Midbrain (tissue), 1 donor: ENCODE measurements at regions not wholly inside any gene's neighbourhood (a gene's known extent, or its start where the extent isn't known, plus 50 kb on each side); places are given as distances from the start of the nearest gene placed in this dataset.

ENCODE experiments used
- DNase-seq: peaks from one replicate; lab custom pipeline; 2025; lab: John Stamatoyannopoulos, UW

DNA sequence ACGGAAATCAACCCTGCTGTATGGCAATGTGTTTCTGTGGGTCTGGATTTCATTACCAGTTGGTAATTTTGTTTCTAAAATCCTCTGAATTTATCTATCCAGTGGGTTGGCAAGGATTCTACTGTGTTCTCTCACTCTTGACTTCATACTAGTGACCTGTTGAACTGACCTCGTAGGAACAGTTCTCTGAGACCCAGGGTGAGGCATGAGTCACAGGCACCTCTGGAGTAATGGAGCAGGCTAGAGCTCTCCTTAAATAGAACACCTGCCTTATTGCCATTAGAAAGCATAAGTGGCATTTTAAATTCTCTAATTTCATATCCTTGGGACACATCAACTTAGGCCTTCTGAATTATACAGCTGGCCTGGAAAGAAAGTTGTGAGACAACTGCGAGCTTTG is 258.3 kb upstream of the NAV3 start:
- no peak for DNase-seq

- DNase-seq = no peak
These were observed 258.9 kb upstream of the NAV3 start for GRCh38 chr12:77571768-77572167.

DNA sequence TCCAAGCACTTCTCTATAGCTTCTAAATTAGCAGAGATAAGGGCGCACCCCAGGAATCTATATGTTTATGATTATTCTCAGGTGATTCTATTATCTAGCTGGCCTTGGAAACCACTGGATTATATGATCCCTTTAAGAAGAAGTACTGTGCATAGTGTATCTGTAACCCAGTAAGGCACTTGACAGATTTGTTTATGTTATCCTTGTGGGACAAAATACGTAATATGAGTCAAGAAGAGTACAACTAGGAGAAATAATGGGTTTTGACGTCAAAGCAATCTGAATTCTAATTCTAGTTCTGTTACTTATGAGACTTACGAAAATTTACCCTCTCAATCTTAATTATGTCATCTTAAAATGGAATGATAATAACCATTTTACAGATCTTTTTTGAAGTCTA is 259.6 kb upstream of the NAV3 start:
- no peak for DNase-seq

GRCh38 chr12:77569876-77570275 is 260.8 kb upstream of the NAV3 start:
- DNase-seq = no peak

DNA sequence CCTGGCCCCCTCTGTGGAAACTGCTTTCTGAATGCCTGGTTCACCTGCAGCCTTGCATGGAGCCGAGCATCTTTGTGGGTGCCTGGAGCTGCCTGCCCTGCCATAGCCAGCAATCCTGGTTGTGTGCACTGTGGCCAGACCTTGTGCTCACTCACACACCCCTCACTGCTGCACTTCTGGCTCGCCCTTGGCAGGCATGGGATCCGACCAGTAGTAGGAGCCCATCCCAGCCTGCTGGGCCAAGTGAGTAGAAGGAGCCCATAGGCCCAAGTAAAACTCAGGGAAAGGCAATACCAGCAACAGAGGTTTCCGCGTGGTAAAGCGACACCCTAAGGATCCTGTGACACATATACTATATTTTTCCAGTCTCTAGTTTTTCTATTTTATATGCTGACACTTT is 270.0 kb upstream of the NAV3 start:
- no peak for DNase-seq

DNA sequence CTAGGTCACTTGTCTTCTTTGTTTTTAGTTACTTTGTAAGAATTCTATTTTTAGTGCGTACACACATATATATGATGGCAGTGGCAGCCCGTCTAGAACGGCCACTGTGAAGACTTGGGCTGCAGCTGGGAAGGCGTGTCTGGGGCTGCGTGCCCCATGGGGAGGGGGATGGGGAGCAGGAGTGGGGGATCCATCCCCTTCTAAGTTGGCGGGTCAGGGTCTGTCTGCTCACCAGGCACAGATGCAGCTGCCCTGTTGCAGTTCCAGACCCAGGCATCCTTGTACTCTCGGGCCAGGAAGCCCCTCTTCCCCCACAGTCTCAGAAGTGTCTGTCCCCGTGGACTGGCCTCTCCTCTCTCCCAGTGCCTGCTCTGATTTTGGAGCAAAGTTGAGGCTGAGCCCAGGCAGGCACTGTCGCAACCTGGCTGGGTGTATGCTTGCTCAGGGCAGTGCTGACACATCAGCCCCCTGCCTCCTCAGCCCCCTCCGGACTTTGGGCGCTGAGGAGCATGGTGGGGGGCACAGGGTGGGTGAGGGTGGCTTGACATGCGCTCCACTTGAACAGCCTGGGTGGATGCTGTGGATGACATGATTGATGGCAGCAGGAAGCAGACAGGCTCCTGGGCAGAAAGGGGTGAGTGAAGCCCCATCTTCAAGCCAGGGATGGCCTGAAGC is 271.2 kb upstream of the NAV3 start:
- no peak for DNase-seq

- DNase-seq = no peak
These were observed 275.6 kb upstream of the NAV3 start for GRCh38 chr12:77555074-77555473.

DNA sequence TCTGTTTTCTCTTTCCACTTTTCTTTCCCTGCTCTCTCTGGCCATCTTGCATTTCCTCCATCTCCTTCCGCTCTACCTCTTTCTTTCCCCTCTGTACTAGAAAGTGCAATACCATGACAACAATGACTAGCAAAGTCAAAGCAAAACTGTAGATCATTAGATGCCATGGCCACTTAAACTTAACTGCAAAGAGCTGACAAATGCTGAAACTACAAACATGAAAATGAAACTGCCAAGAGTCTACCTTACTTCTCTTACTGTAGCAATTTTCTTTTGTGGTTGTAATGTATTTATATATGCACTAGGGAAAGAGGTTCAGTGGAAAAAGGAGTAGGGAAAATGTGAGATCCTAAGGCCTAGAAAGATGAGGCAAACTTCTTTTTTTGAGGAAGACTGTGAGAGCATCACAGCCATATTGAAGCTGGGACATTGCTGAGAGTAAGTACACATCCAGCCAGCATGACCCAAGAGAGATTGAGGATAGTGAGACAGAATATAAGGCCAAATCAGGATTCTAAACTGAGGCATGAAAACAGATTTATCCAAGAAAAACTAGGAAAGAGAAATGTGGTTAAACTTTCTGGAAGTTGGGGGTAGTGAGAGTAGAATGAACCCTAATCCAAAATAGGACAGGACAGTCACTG is 276.6 kb upstream of the NAV3 start:
- DNase-seq = no peak

DNA sequence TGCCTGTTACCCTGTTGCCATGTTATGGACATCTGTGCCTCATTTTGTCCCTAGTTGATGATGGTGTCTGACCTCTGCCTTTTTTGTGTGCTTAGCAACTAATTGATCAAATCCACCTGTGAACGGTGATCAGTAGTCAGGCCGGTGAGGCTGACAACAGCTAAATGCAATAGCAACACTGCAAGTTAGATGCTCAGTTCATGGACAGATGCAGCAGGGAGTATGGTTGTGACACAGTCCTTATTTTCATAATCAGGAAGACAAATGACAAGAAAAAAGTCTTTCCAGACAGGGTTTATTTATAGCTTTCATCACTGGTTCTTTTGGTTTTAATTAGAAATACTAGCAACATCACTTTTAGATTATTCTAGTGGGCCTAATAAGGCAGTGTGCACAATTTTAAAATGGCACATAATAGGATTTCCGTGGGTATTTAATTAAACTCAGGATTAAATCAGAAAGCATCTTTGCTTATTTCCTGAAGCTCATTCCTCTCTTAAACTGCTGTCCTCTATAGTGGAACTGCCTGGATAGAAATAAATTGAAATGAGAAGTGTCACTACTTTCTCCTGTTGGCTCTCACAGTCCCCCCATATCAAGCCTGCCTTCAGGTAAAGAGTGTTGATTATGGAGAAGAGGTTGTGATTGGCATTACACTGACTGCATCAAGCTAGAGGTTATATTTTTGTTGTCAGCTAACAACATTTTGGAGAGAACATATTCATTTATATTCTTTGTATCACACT is 281.1 kb upstream of the NAV3 start:
- no peak for DNase-seq

DNA sequence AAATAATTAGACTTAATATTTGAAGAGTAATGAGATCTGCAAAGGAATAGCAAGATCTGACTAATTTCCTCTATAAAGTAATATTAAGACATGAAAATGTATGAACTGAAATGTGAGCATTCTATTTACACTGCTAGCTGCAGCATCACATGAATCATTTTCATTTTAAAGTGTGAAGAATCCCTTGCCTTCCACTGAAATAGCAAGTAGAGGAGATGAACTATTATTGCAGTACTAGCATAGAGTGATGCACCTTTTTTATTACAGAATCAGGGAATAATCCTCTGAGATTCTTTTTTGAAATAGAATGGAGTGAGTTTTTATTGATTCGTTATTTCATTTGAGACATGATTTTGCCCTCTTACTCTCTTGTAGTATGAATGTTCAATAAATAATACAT is 281.9 kb upstream of the NAV3 start:
- DNase-seq = no peak

DNA sequence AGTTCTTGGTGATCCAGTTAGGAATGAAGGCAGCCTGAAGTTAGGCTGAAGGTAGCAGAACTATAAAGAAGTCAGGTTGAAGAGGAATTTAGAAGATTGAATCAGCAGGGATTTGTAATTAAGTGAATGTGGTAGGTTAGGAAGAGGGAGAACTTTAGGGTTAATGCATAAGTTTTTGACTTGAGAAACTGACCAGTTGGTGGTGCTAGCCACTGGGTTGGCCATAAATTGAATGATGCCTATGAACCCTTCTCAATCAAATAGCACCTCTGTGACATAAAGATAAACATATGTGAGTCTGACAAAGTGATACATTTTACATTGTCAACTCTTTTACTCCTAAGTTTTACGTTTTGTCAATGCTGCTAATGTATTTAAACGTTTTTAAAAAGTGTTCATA is 290.6 kb upstream of the NAV3 start:
- no peak for DNase-seq

DNA sequence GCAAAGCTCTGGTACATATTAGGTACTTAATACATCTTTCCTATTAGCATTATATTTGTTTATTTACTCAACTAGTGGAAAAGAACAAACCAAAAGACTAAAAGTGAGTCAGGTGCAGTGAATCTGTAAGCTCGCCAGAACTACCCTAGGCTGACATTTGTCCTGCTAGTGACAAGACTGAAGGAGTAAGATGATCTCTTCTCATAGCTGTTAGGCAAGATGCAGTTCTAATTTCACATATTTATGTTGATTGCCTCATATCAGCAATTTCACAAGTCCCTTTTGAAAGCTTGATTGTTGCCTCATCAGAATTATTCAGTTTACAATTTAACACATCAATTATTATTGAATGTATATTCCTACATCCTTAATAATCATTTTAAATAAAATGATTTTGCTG is 293.0 kb upstream of the NAV3 start:
- DNase-seq = no peak

- no peak for DNase-seq
These were observed 295.0 kb upstream of the NAV3 start for GRCh38 chr12:77535734-77536133.

- DNase-seq = no peak
These were observed 298.8 kb upstream of the NAV3 start for GRCh38 chr12:77531912-77532311.

DNA sequence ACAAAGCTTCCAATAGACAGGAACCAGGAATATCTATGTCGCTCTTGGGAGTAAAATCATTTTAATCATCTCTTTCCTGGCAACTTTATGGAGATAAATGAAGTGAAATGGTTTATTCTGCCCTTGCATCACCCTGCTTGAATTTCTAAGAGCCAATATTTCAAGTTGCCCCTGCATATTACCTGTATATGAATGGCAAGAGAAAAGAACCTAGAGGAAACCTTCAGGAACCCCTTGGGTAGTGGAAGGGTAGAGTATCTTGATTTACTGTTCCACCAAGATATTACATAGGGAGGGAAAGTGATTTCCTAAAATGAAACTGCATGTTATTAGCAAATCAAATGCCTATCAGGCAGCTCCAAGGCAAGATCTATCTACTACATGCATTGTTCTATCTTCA is 308.4 kb upstream of the NAV3 start:
- no peak for DNase-seq

DNA sequence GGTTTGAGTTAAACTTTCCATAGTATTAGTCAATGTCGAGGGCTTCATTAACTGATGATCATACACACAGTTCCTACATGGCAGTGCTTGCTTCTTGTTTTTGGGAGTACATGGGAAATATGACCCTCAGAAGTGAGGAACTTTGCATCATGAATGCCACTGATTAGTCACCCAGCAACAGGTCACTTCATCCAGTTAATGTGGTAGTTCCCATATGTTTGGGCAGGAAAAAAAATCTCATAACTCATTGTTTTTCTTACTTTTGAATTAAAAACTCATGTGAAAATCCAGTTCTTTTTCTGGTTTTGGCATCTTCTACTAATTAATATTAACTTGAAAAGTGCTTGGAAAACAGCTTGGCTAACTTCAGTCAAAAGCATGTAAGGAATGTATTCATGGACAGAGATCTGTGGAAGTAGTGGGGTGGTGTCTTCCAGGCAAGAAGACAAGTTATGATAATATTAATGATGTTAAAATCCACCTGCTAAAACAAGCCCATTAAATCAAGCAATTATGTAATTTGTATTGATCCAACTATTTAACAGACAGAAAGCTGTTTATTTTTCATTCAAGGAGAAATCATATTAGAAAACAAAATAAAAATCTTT is 309.1 kb upstream of the NAV3 start:
- no peak for DNase-seq

DNA sequence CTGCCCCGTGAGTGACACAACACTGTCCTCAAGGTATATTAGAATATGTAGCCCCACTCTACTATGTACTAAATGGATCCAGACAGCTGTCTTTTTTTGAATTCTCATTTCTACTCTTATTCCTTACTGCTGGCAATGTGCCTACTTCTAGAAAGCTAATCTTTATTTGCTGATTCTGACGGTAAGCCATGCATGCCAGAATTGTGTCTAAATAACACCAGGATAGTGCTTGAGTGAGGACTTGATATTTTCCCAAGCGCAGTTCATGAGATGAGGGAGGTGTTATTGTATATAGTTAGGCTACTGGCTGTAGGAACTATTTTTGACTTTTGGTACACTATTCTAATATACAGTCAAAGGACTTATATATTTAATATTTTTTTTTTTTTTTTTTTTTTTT is 316.2 kb upstream of the NAV3 start:
- DNase-seq = no peak

GRCh38 chr12:77510985-77511384 is 319.7 kb upstream of the NAV3 start:
- DNase-seq = no peak

DNA sequence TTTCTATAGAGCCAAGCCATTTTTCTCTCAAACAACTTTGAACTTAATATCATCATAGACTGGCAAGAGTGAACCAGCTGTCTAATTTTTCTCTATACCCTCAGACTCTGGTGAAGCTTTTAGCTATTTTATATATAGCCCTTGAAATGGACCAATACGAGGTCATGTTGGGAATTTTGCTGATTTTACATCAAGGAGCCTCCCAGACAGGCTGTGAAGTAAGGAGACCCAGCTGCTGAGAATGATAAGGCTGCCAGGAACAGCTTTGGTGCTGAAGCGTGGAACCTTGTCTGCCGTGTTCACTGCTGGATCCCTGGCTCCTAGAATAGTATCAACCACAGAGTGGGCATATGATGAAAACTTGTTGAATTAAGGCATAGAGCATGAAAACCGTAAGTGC is 326.2 kb upstream of the NAV3 start:
- DNase-seq = no peak

DNA sequence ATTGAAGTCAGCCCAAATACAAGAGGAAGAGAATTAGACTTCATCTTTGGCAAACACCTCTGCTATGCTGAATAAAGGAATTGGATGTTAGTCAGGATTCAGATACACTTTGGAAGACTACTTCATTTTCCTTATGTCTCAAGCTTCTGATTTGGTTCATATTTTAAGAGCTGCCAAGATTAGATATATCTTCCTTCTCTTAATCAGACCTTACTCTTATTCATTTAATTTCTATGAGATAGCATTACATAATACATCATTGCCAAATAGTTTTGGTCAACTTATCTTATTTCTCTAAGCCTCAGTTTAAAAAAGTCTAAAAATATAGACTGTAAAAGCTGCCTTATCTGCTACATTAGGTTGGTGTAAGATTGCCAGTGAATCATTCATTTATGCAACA is 330.6 kb upstream of the NAV3 start:
- DNase-seq = no peak

GRCh38 chr12:77497647-77498046 is 333.0 kb upstream of the NAV3 start:
- DNase-seq = no peak

DNA sequence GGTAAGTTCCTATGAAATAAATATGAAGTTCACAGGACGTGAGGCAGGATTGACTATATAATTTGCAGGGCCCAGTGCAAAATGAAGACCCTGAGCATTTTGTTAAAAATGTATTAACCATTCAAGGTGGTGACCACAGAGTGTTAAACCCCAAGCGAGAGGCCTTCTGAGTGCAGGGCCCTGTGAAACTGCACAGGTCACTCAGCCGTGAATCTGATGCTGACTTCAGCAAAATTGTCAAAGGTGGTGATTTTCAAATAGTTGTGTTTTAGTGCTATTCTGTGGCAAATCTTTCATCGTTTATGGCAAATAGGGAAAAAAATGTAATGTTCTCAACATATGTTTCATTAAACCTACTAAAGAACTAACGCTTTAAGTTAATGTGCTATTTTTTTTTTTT is 334.0 kb upstream of the NAV3 start:
- DNase-seq = no peak

GRCh38 chr12:77494296-77494695 is 336.4 kb upstream of the NAV3 start:
- DNase-seq = no peak
